SK-N-MC (cell line): ENCODE measurements at regions not wholly inside any gene's neighbourhood (a gene's known extent, or its start where the extent isn't known, plus 50 kb on each side); places are given as distances from the start of the nearest gene placed in this dataset.

Experiments used
- DNase-seq: peaks from one replicate; pipeline ENCODE4 v3.0.0-alpha.2; 2011; ENCODE audit warnings: low read depth, low spot score
- H3K27ac ChIP-seq: fragments of 200-600 bp; sonication (generic); 2 replicates; pipeline ENCODE4 v1.5.1; 2016; ENCODE audit warnings: mixed run types
- H3K36me3 ChIP-seq: fragments of 200-600 bp; sonication (generic); 2 replicates; pipeline ENCODE4 v1.6.1; 2017; ENCODE audit warnings: antibody characterized with exemption, low read length, mixed read lengths; ENCODE audit not compliant: insufficient read depth
- H3K4me3 ChIP-seq: fragments of 200-600 bp; sonication (generic); 2 replicates; pipeline ENCODE4 v1.5.1; 2016
- H3K9ac ChIP-seq: fragments of 200-600 bp; sonication (generic); 2 replicates; pipeline ENCODE4 v1.8.0; 2017; ENCODE audit warnings: mixed run types, mixed read lengths; ENCODE audit not compliant: insufficient read length
- H3K9me3 ChIP-seq: fragments of 200-600 bp; sonication (generic); 2 replicates; pipeline ENCODE4 v1.6.1; 2017; ENCODE audit warnings: low read depth, mild to moderate bottlenecking, antibody characterized with exemption, low read length, moderate library complexity, mixed read lengths
- EZH2 ChIP-seq: fragments of 200-600 bp; sonication (generic); IDR thresholded peaks from one replicate; pipeline ENCODE4 v1.6.1; 2017; ENCODE audit warnings: antibody characterized with exemption
- FOXP2 ChIP-seq: optimal IDR thresholded peaks from 2 replicates; pipeline ENCODE3; 2011; ENCODE audit warnings: mild to moderate bottlenecking, moderate library complexity; ENCODE audit not compliant: insufficient read depth; ENCODE audit errors: extremely low read length, control extremely low read depth
- POLR2AphosphoS5 ChIP-seq: IDR thresholded peaks from 2 replicates; pipeline ENCODE4 v1.6.1; 2012; ENCODE audit warnings: mild to moderate bottlenecking, low read depth, low read length, borderline replicate concordance

DNA sequence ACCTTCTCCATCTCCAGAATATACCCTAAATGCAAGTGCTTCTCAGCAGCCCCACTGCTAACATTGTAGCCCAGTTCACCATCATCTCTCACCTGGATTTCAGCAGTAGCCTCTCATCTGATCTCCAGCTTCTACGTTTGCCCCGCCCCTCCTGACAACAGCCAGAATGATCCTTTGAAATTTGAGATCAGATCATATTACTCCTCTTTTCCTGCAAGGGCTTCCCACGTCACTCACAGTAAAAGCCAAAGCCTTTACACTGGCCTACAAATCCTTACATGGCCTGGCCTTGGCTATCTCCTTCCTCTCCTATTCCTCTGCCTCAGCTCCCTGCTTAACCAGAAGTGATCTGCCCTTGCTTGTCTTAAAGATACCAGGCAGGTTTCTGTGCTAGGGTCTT lies 94.3 kb upstream of the NBEA start:
- Histone ChIP-seq H3K36me3 (no peaks in the 10 kb centered on the region), H3K4me3 (no peak overlapping the region), H3K27ac (no peak overlapping the region), H3K9ac (no peak overlapping the region), H3K9me3 (no peaks in the 10 kb centered on the region)
- no peak for TF ChIP-seq FOXP2
- TF ChIP-seq POLR2AphosphoS5, result no peak
- TF ChIP-seq EZH2, result no peak
- no peak for DNase-seq

DNA sequence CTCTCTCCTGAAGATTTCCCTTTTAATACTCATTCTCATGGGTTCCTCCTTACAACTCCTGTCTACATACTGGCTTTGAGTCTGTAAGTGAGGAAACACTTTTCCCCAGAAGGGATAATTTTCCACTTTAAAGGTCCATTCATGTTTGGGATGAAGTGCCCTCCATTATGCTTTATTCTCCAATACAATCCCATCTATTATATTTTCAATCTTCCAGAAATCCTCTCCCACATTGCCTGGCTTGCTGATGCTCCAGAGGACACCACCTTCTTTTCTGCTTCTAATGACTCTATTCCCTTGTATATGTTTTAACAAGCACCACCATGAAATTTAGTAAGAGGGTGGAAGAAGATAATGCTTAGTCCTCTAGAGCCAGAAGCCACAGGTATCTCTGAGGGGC lies 92.7 kb upstream of the NBEA start:
- no peak overlapping the region for H3K4me3 ChIP-seq
- no peak for TF ChIP-seq POLR2AphosphoS5
- TF ChIP-seq EZH2, result no peak
- TF ChIP-seq FOXP2, result no peak
- no peak overlapping the region for H3K9ac ChIP-seq
- H3K36me3 ChIP-seq, result no peaks in the 10 kb centered on the region
- H3K27ac ChIP-seq, result no peak overlapping the region
- no peak for DNase-seq
- no peaks in the 10 kb centered on the region for H3K9me3 ChIP-seq

DNA sequence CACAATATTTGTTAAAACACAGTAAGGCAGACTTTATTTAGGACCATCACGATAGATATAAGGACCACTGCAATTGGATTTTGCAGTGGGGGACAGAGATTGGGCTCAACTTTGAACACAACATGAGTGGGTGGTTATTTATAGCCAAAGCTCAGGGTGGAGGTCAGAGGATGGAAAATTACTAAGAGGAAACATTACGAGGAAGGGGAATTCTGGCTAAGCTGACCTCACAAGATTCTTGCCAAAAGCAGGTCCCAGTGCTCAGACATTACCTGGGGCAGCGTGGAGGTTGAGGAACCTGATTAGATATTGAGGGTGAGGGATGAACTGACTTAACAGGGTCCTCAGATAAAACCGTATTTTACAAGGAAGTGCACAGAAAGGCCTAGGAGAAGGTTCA lies 88.9 kb upstream of the NBEA start:
- no peak overlapping the region for H3K9ac ChIP-seq
- no peak for DNase-seq

DNA sequence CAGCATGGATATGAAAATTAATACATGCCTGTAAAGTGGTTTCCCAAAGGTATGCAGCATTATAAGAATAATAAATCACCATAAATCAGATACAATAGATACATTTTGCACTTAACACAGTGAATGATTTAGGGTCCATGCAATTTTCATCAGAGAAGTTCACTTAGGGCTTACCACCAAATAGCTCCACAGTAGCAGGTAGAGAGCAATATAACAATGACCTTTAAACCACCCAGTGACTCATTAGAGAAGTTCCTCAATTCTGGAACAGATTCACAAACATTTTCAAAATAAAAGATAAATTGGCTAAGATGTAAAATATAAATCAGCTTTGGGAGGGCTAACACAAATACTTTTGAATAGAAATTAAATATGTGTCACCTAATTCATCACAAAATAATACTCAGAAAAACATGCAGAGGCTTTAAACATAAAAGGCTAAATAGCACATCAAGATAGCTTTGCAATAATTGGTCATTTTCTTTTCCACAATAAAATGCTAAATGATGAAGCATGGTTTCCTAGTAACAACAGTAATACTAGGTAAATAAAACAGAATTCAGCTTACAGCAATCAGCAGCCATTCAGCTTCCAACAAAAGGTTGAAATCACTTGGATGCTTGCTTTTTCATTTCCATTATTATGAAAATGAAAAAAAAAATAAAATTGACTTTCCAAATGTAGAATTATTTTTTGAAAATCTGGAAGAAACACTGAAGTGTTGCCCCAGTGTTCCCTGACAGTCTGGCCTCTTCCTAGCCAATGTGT lies 84.3 kb upstream of the NBEA start:
- Histone ChIP-seq H3K9ac (no peak overlapping the region), H3K36me3 (no peaks in the 10 kb centered on the region), H3K9me3 (no peaks in the 10 kb centered on the region), H3K4me3 (no peak overlapping the region), H3K27ac (no peak overlapping the region)
- TF ChIP-seq EZH2, result no peak
- no peak for TF ChIP-seq POLR2AphosphoS5
- TF ChIP-seq FOXP2, result no peak
- DNase-seq, result no peak

More for the DNA sequence above, 88.9 kb upstream of the NBEA start:
- no peaks in the 10 kb centered on the region for H3K36me3 ChIP-seq
- TF ChIP-seq FOXP2 (no peak), POLR2AphosphoS5 (no peak), EZH2 (no peak)
- no peak overlapping the region for H3K4me3 ChIP-seq
- no peak overlapping the region for H3K27ac ChIP-seq
- no peaks in the 10 kb centered on the region for H3K9me3 ChIP-seq

DNA sequence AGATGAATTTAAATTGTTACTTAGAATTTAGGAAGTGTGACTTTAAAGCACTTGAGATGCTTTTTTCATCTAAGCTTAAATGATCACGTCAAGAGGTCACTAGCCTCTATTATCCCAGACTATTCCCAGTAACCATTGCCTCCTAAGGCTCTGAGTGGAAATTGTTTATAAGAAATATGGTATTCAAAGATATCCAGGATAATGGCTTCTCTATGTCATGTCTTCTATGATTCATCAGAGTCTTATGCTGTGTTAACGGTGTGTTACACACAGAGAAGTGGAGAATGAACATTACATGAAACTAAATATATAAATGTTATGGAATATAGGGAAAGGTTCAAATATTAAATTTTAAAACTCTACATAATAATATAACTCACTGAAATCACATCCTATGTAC lies 79.8 kb upstream of the NBEA start:
- no peaks in the 10 kb centered on the region for H3K9me3 ChIP-seq
- H3K9ac ChIP-seq, result no peak overlapping the region
- no peak for TF ChIP-seq EZH2
- no peak overlapping the region for H3K4me3 ChIP-seq
- no peak overlapping the region for H3K27ac ChIP-seq
- no peak for DNase-seq
- H3K36me3 ChIP-seq, result no peaks in the 10 kb centered on the region

DNA sequence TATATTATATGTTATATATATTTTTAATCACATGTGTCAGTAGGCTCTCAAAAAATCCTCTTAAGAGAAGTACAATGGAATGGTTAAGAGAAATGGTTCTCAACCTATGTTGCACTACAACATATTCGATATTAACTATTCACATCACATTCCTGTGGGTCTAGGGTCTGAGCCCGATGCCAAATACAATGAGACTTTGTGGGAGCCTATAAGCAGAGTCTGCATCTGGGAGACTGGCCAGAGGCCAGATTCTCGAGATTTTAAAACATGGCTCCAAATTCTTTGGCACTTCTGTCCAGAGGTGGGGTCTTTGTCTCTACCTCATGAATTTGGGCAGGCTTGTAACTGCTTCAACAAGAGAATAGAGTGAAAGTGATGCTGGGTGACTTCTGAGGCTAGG lies 79.4 kb upstream of the NBEA start:
- no peak overlapping the region for H3K27ac ChIP-seq
- no peaks in the 10 kb centered on the region for H3K36me3 ChIP-seq
- H3K9me3 ChIP-seq, result no peaks in the 10 kb centered on the region
- no peak overlapping the region for H3K4me3 ChIP-seq
- DNase-seq, result no peak
- TF ChIP-seq FOXP2 (no peak), EZH2 (no peak), POLR2AphosphoS5 (no peak)
- H3K9ac ChIP-seq, result no peak overlapping the region

DNA sequence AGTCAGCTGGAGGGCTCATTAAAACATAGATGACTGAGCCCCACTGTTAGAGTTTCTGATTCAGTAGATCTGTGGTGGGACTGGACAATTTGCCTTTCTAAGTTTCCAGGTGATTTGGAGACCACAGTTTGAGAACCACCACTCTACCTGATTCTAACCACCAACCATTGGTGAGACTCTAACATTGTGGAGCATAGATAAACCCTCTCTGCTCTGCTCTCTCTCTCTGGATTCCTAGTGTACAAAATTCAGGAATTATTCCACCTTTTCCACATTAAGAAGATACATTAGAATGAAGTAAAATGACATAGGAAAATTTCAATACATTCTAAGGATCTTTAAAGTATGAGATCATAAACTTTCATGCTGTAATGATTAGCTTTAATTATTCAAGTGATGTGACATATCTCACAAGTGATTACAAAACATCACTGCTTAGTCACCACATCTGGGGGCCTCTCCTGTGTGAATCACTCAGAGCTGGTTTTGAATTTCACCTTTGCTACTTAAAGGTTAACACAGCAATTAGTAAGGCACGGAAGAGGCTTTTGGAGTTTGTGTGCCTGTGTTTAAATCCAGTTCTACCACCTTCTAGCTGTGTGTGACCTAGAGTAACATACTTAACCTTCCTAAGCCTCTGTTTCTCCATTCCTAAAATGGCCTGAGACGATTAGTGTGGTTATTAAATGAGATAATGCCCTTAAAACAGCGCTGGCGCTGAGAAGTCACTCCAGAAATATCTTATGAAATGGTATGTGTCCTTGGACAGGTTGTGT lies 78.5 kb upstream of the NBEA start:
- Histone ChIP-seq H3K9me3 (no peaks in the 10 kb centered on the region), H3K27ac (no peak overlapping the region), H3K9ac (no peak overlapping the region), H3K36me3 (no peaks in the 10 kb centered on the region), H3K4me3 (no peak overlapping the region)
- no peak for DNase-seq
- TF ChIP-seq POLR2AphosphoS5 (no peak), FOXP2 (no peak), EZH2 (no peak)

DNA sequence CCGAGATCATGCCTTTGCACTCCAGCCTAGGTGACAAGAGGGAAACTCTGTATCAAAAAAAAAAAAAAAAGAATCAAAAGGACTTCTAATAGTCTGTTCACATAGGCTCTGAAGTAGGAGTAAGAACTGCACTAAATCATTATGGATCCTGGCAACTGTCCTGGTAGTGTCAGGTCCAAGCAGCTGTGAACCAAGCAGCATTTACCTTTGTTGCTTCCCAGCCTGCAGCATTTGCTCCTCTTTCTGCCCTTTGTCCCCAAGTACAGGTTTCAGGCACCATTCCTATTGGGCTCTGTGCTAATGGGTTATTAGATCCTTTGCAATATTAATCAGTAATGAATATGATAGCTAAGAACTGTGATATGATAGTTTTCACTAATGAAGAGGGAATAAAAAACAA lies 77.4 kb upstream of the NBEA start:
- TF ChIP-seq POLR2AphosphoS5, result no peak
- TF ChIP-seq FOXP2, result no peak
- no peak for TF ChIP-seq EZH2
- H3K36me3 ChIP-seq, result no peaks in the 10 kb centered on the region
- no peak overlapping the region for H3K9ac ChIP-seq
- H3K4me3 ChIP-seq, result no peak overlapping the region
- no peaks in the 10 kb centered on the region for H3K9me3 ChIP-seq
- no peak for DNase-seq
- no peak overlapping the region for H3K27ac ChIP-seq
